Panc1 (cell line): ENCODE measurements at regions not wholly inside any gene's neighbourhood (a gene's known extent, or its start where the extent isn't known, plus 50 kb on each side); places are given as distances from the start of the nearest gene placed in this dataset.

Experiments used
- ATAC-seq: fragments of 200-7000 bp; cut with Tn5 transposase; 2 replicates; pipeline ENCODE4 v1.9.1; 2020; ENCODE audit warnings: mild to moderate bottlenecking, moderate library complexity
- BruUV-seq: library from RNA; stranded (reverse); fragments of 400-500 nt; replicated peaks from 2 replicates; lab custom pipeline; 2021; lab: Mats Ljungman, UMichigan
- CTCF ChIA-PET: fragments of 300-600 bp; sonication (Branson Sonifier 250); formaldehyde crosslinking; loops from one replicate; lab custom pipeline; 2022; ENCODE audit warnings: antibody characterized with exemption; lab: Charles Lee
- POLR2A ChIA-PET: fragments of 300-600 bp; sonication (Branson Sonifier 250); formaldehyde crosslinking; loops from one replicate; lab custom pipeline; 2022; ENCODE audit warnings: antibody characterized with exemption; lab: Charles Lee
- DNase-seq: peaks from one replicate; pipeline ENCODE4 v3.0.0-alpha.2; 2010; ENCODE audit warnings: low read depth, low spot score
- H3K27ac ChIP-seq: 2 replicates; pipeline ENCODE4 v1.5.1; 2011; ENCODE audit warnings: mild to moderate bottlenecking, low read length, inconsistent platforms
- H3K27me3 ChIP-seq: fragments of 200-500 bp; sonication (Bioruptor generic); 2 replicates; pipeline ENCODE4 v1.6.0; 2014; ENCODE audit warnings: low read length, inconsistent platforms; ENCODE audit not compliant: control insufficient read depth, insufficient read depth
- H3K36me3 ChIP-seq: fragments of 200-500 bp; sonication (Bioruptor generic); 2 replicates; pipeline ENCODE4 v1.5.1; 2014; ENCODE audit warnings: inconsistent platforms, mild to moderate bottlenecking, low read length, moderate library complexity; ENCODE audit not compliant: control insufficient read depth, insufficient read depth
- H3K4me1 ChIP-seq: 2 replicates; pipeline ENCODE4 v1.5.1; 2011; ENCODE audit warnings: inconsistent platforms, mild to moderate bottlenecking, low read length, moderate library complexity; ENCODE audit not compliant: control insufficient read depth, insufficient read depth
- H3K4me3 ChIP-seq, 2 experiments: 2 replicates each; pipeline ENCODE4 v1.5.1; 2011 to 2012; ENCODE audit warnings: low read depth in 2 of 2, low read length in 2 of 2, mild to moderate bottlenecking in 2 of 2, inconsistent platforms in 1 of 2, moderate library complexity in 1 of 2
- H3K9me3 ChIP-seq: fragments of 200-500 bp; sonication (Bioruptor generic); 2 replicates; pipeline ENCODE4 v1.5.1; 2014; ENCODE audit warnings: low read depth, mild to moderate bottlenecking, inconsistent platforms, low read length, moderate library complexity; ENCODE audit not compliant: control insufficient read depth, insufficient read depth
- POLR2AphosphoS5 ChIP-seq: IDR thresholded peaks from 2 replicates; pipeline ENCODE4 v1.6.1; 2012; ENCODE audit warnings: mild to moderate bottlenecking, low read depth, low read length, moderate library complexity
- REST ChIP-seq, 2 experiments: IDR thresholded peaks; 2 replicates each; pipeline ENCODE4 v1.6.1; 2011 to 2012; ENCODE audit warnings: low read depth in 2 of 2, control low read depth in 1 of 2, low read length in 1 of 2, mild to moderate bottlenecking in 1 of 2, moderate library complexity in 1 of 2; ENCODE audit not compliant: insufficient read depth in 1 of 2
- SIN3A ChIP-seq: IDR thresholded peaks from 2 replicates; pipeline ENCODE4 v1.6.1; 2012; ENCODE audit warnings: low read depth, mild to moderate bottlenecking, low read length, moderate library complexity, borderline replicate concordance; ENCODE audit not compliant: insufficient read depth
- TCF7L2 ChIP-seq: IDR thresholded peaks from 2 replicates; pipeline ENCODE4 v1.6.1; 2011; ENCODE audit warnings: mild to moderate bottlenecking, low read depth, low read length, inconsistent platforms
- in situ Hi-C: cut with HindIII; loops from 2 replicates; pipeline ENCODE4 v1.10.0; 2016; ENCODE audit warnings: low sequenced_read_pairs, low pct_unique_long_range_greater_than_20kb
- intact Hi-C: fragments of 100-400 bp; cut with micrococcal nuclease; formaldehyde crosslinking; loops from one replicate; pipeline ENCODE4 v1.10.0; 2022; ENCODE audit not compliant: unreplicated experiment
- TF ChIP-seq, protein P1 (sequence below): fragments of 450-650 bp; IDR thresholded peaks from 2 replicates; pipeline ENCODE4 v1.5.1; 2017; ENCODE audit warnings: mild to moderate bottlenecking

- TF ChIP-seq, protein P1, sequence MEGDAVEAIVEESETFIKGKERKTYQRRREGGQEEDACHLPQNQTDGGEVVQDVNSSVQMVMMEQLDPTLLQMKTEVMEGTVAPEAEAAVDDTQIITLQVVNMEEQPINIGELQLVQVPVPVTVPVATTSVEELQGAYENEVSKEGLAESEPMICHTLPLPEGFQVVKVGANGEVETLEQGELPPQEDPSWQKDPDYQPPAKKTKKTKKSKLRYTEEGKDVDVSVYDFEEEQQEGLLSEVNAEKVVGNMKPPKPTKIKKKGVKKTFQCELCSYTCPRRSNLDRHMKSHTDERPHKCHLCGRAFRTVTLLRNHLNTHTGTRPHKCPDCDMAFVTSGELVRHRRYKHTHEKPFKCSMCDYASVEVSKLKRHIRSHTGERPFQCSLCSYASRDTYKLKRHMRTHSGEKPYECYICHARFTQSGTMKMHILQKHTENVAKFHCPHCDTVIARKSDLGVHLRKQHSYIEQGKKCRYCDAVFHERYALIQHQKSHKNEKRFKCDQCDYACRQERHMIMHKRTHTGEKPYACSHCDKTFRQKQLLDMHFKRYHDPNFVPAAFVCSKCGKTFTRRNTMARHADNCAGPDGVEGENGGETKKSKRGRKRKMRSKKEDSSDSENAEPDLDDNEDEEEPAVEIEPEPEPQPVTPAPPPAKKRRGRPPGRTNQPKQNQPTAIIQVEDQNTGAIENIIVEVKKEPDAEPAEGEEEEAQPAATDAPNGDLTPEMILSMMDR: no peak
- TF ChIP-seq TCF7L2: no peak
- no peak for TF ChIP-seq REST (IDR thresholded peaks at IDR 0.05; ENCODE audit: insufficient read depth in 1 of 2, low read depth in 2 of 2, low read length in 1 of 2)
- no peak for TF ChIP-seq SIN3A
- no peak for TF ChIP-seq POLR2AphosphoS5
- no peaks in the 10 kb centered on the region for H3K36me3 ChIP-seq
Measured at GRCh38 chr18:4807604-4808293, 352.6 kb upstream of the DLGAP1 start.

GRCh38 chr18:4806331-4806730 is 351.2 kb upstream of the DLGAP1 start:
- Histone ChIP-seq H3K27ac (no peak overlapping the region), H3K4me1 (no peaks in the 10 kb centered on the region), H3K9me3 (no peaks in the 10 kb centered on the region), H3K27me3 (no peaks in the 10 kb centered on the region), H3K4me3 (no peak overlapping the region), H3K36me3 (no peaks in the 10 kb centered on the region)
- CTCF ChIA-PET: no interaction called here
- TF ChIP-seq TCF7L2: no peak
- no peak for TF ChIP-seq REST (IDR thresholded peaks at IDR 0.05; ENCODE audit: insufficient read depth in 1 of 2, low read depth in 2 of 2, low read length in 1 of 2)
- no peak for TF ChIP-seq POLR2AphosphoS5
- TF ChIP-seq SIN3A: no peak
- TF ChIP-seq, protein P1: no peak
- ATAC-seq: no peak
- POLR2A ChIA-PET: no interaction called here
- in situ Hi-C loops (no loop called here), intact Hi-C loops (no loop called here)
- no TSS peak for BruUV-seq
- no peak for DNase-seq

More at GRCh38 chr18:4807604-4808293, 352.6 kb upstream of the DLGAP1 start:
- intact Hi-C loops: no loop called here
- ChIA-PET POLR2A (no interaction called here), CTCF (no interaction called here)
- Histone ChIP-seq H3K27ac (no peak overlapping the region), H3K4me1 (no peaks in the 10 kb centered on the region), H3K9me3 (no peaks in the 10 kb centered on the region), H3K4me3 (no peak overlapping the region), H3K27me3 (no peaks in the 10 kb centered on the region)
- BruUV-seq: no TSS peak
- in situ Hi-C loops: no loop called here
- ATAC-seq (no peak), DNase-seq (no peak)
